H7 (cell line): ENCODE measurements at regions not wholly inside any gene's neighbourhood (a gene's known extent, or its start where the extent isn't known, plus 50 kb on each side); places are given as distances from the start of the nearest gene placed in this dataset.

ENCODE experiments used
- DNase-seq: peaks from one replicate; pipeline ENCODE4 v3.0.0; 2012
- H3K27me3 ChIP-seq: 2 replicates; pipeline ENCODE4 v1.6.0; 2011; ENCODE audit warnings: mild to moderate bottlenecking, low read length; ENCODE audit not compliant: control insufficient read depth, insufficient read depth
- H3K36me3 ChIP-seq: replicated peaks from 2 replicates; pipeline ENCODE4 v1.5.1; 2011; ENCODE audit warnings: low read length; ENCODE audit not compliant: control insufficient read depth, insufficient read depth
- H3K4me3 ChIP-seq: 2 replicates; pipeline ENCODE4 v1.5.1; 2011; ENCODE audit warnings: low read depth, mild to moderate bottlenecking, control low read depth, low read length, moderate library complexity; ENCODE audit not compliant: insufficient read depth

GRCh38 chr16:65487231-65487630 lies 365.4 kb upstream of the CDH11 start:
- Histone ChIP-seq H3K4me3 (no peak overlapping the region), H3K27me3 (no peaks in the 10 kb centered on the region), H3K36me3 (no peaks in the 10 kb centered on the region)
- DNase-seq, result no peak

- Histone ChIP-seq H3K27me3 (no peaks in the 10 kb centered on the region), H3K4me3 (no peak overlapping the region), H3K36me3 (no peaks in the 10 kb centered on the region)
- no peak for DNase-seq
These were observed 360.1 kb upstream of the CDH11 start for GRCh38 chr16:65481956-65482355.

GRCh38 chr16:65480281-65481091 lies 358.6 kb upstream of the CDH11 start:
- Histone ChIP-seq H3K27me3 (no peaks in the 10 kb centered on the region), H3K4me3 (no peak overlapping the region), H3K36me3 (no peaks in the 10 kb centered on the region)
- no peak for DNase-seq

GRCh38 chr16:65476448-65476955 lies 354.6 kb upstream of the CDH11 start:
- no peak for DNase-seq
- no peaks in the 10 kb centered on the region for H3K27me3 ChIP-seq
- H3K4me3 ChIP-seq, result no peak overlapping the region
- no peaks in the 10 kb centered on the region for H3K36me3 ChIP-seq

- no peak for DNase-seq
- no peaks in the 10 kb centered on the region for H3K27me3 ChIP-seq
- no peak overlapping the region for H3K4me3 ChIP-seq
- H3K36me3 ChIP-seq, result no peaks in the 10 kb centered on the region
These were observed 351.8 kb upstream of the CDH11 start for GRCh38 chr16:65473699-65474098.

GRCh38 chr16:65469116-65469515 lies 347.3 kb upstream of the CDH11 start:
- H3K4me3 ChIP-seq, result no peak overlapping the region
- no peaks in the 10 kb centered on the region for H3K36me3 ChIP-seq
- no peak for DNase-seq
- no peaks in the 10 kb centered on the region for H3K27me3 ChIP-seq

- Histone ChIP-seq H3K27me3 (no peaks in the 10 kb centered on the region), H3K4me3 (no peak overlapping the region), H3K36me3 (no peaks in the 10 kb centered on the region)
- no peak for DNase-seq
These were observed 346.3 kb upstream of the CDH11 start for GRCh38 chr16:65468133-65468532.

- Histone ChIP-seq H3K27me3 (no peaks in the 10 kb centered on the region), H3K36me3 (no peaks in the 10 kb centered on the region), H3K4me3 (no peak overlapping the region)
- no peak for DNase-seq
These were observed 341.9 kb upstream of the CDH11 start for GRCh38 chr16:65463652-65464260.

- Histone ChIP-seq H3K4me3 (no peak overlapping the region), H3K36me3 (no peaks in the 10 kb centered on the region), H3K27me3 (no peaks in the 10 kb centered on the region)
- DNase-seq, result no peak
These were observed 335.2 kb upstream of the CDH11 start for GRCh38 chr16:65457084-65457483.

GRCh38 chr16:65455761-65456160 lies 333.9 kb upstream of the CDH11 start:
- no peak for DNase-seq
- no peak overlapping the region for H3K4me3 ChIP-seq
- no peaks in the 10 kb centered on the region for H3K27me3 ChIP-seq
- no peaks in the 10 kb centered on the region for H3K36me3 ChIP-seq

GRCh38 chr16:65453646-65454045 lies 331.8 kb upstream of the CDH11 start:
- no peaks in the 10 kb centered on the region for H3K27me3 ChIP-seq
- DNase-seq, result no peak
- H3K4me3 ChIP-seq, result no peak overlapping the region
- H3K36me3 ChIP-seq, result no peaks in the 10 kb centered on the region

GRCh38 chr16:65449526-65449925 lies 327.7 kb upstream of the CDH11 start:
- Histone ChIP-seq H3K27me3 (no peaks in the 10 kb centered on the region), H3K4me3 (no peak overlapping the region), H3K36me3 (no peaks in the 10 kb centered on the region)
- no peak for DNase-seq

- H3K4me3 ChIP-seq, result no peak overlapping the region
- no peaks in the 10 kb centered on the region for H3K27me3 ChIP-seq
- H3K36me3 ChIP-seq, result no peaks in the 10 kb centered on the region
- no peak for DNase-seq
These were observed 324.6 kb upstream of the CDH11 start for GRCh38 chr16:65446427-65446826.

GRCh38 chr16:65445313-65446260 lies 323.7 kb upstream of the CDH11 start:
- Histone ChIP-seq H3K36me3 (no peaks in the 10 kb centered on the region), H3K27me3 (no peaks in the 10 kb centered on the region), H3K4me3 (no peak overlapping the region)
- DNase-seq, result no peak
